AG09309 (cell line): ENCODE measurements at regions not wholly inside any gene's neighbourhood (a gene's known extent, or its start where the extent isn't known, plus 50 kb on each side); places are given as distances from the start of the nearest gene placed in this dataset.

Source experiments
- DNase-seq: peaks from one replicate; pipeline ENCODE4 v3.0.0-alpha.2; 2010; ENCODE audit warnings: low read depth
- H3K4me3 ChIP-seq: 2 replicates; pipeline ENCODE4 v1.5.1; 2011; ENCODE audit warnings: mild to moderate bottlenecking, low read depth, low read length, moderate library complexity; ENCODE audit not compliant: control insufficient read depth
- CTCF ChIP-seq: IDR thresholded peaks from 2 replicates; pipeline ENCODE4 v1.5.1; 2011; ENCODE audit warnings: mild to moderate bottlenecking, low read depth, low read length, inconsistent platforms; ENCODE audit not compliant: insufficient read depth, control insufficient read depth; ENCODE audit errors: missing control alignments

GRCh38 chr11:109885006-109885405 lies 208.2 kb upstream of the ZC3H12C start:
- no peak for TF ChIP-seq CTCF

GRCh38 chr11:109892321-109892794 lies 200.8 kb upstream of the ZC3H12C start:
- no peak overlapping the region for H3K4me3 ChIP-seq
- no peak for TF ChIP-seq CTCF
- DNase-seq, result no peak

More at GRCh38 chr11:109885006-109885405, 208.2 kb upstream of the ZC3H12C start:
- H3K4me3 ChIP-seq, result no peak overlapping the region
- DNase-seq, result no peak

DNA sequence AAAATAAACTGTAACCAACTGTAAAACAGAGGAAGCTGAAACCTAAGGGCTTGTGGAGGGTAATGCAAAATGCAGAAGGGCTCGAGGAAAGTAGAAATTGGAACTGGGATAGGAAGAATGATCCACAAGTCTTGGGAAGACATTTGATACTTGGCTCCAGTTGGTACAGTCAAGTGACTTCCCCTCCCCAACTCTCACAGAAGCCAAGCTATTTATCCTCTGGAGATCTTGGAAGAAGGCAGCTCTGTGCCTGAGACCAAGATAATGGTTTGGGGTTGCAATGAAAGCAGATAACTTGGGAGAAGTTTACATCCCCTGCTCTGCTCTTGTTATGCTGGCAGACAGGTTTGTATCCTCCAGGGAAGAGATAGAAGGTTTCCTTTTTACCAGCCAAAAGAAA lies 198.9 kb upstream of the ZC3H12C start:
- DNase-seq, result no peak
- no peak for TF ChIP-seq CTCF
- H3K4me3 ChIP-seq, result no peak overlapping the region

DNA sequence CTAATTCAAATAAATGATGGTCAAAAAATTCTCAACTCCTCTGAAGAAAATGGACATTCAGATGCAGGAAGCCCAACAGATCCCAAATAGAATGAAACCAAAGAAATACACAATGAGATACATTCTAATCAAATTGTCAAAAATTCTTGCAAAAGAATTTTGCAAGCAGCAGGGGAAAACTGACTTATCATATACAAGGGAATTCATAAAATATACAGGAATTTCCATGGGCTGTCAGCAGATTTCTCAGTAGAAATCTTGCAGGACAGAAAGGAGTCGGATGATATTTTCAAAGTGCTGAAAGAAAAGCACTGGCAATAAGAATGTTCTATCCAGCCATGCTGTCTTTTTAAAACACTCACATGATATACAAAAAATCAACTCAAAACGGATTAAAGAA lies 194.6 kb upstream of the ZC3H12C start:
- no peak for DNase-seq
- no peak for TF ChIP-seq CTCF
- no peak overlapping the region for H3K4me3 ChIP-seq

GRCh38 chr11:109902764-109903433 lies 190.3 kb upstream of the ZC3H12C start:
- no peak for TF ChIP-seq CTCF
- no peak for DNase-seq
- no peak overlapping the region for H3K4me3 ChIP-seq

- no peak for DNase-seq
- no peak for TF ChIP-seq CTCF
- H3K4me3 ChIP-seq, result no peak overlapping the region
These were observed 181.7 kb upstream of the ZC3H12C start for GRCh38 chr11:109911488-109911887.

- no peak for TF ChIP-seq CTCF
- H3K4me3 ChIP-seq, result no peak overlapping the region
- no peak for DNase-seq
These were observed 179.2 kb upstream of the ZC3H12C start for GRCh38 chr11:109914038-109914437.
